Fibroblast of villous mesenchyme (primary cell): ENCODE measurements at regions not wholly inside any gene's neighbourhood (a gene's known extent, or its start where the extent isn't known, plus 50 kb on each side); places are given as distances from the start of the nearest gene placed in this dataset. TPM values are rescaled to one million over a fixed set of nuclear protein-coding genes. Genes with fewer than 3 reads are reported as not detected.

ENCODE experiments used
- DNase-seq: peaks from one replicate; pipeline ENCODE4 v3.0.0-alpha.2; 2010; ENCODE audit warnings: low read depth
- H3K4me3 ChIP-seq: 2 replicates; pipeline ENCODE4 v1.5.1; 2011; ENCODE audit warnings: low read depth, mild to moderate bottlenecking, low read length
- CTCF ChIP-seq: IDR thresholded peaks from 2 replicates; pipeline ENCODE4 v1.5.1; 2012; ENCODE audit warnings: low read depth, mild to moderate bottlenecking, low read length; ENCODE audit not compliant: insufficient read depth
- small RNA-seq: library from RNA; depleted of rRNA; stranded (forward); fragments of <200 nt; gene quantifications from one replicate; pipeline ENCODE3, GENCODE V24; 2012

GRCh38 chr11:43239791-43240190 is 72.0 kb upstream of the API5 start:
- DNase-seq, result no peak
- H3K4me3 ChIP-seq, result no peak overlapping the region
- no peak for TF ChIP-seq CTCF

GRCh38 chr11:43242401-43242800 is 69.4 kb upstream of the API5 start:
- no peak for TF ChIP-seq CTCF
- no peak for DNase-seq
- H3K4me3 ChIP-seq, result no peak overlapping the region

DNA sequence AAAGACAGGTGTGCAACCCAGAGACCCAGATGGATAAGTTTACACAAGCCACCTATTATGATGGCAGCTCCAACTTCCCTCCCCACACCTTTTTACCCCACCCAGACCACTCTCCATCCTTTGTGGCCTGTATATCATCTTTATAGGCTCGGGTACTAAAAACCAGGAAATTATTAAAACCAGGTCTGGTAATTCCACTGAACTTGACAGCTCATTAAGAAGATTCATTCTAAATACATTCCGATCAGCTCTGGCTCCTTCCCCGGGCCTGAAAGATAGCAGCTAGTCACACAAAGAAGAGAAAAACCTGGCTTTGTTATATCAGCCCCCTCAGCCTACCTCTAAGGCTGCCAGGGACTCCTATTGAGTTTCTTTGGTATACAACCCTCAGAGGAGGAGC is 67.9 kb upstream of the API5 start:
- TF ChIP-seq CTCF, result no peak

DNA sequence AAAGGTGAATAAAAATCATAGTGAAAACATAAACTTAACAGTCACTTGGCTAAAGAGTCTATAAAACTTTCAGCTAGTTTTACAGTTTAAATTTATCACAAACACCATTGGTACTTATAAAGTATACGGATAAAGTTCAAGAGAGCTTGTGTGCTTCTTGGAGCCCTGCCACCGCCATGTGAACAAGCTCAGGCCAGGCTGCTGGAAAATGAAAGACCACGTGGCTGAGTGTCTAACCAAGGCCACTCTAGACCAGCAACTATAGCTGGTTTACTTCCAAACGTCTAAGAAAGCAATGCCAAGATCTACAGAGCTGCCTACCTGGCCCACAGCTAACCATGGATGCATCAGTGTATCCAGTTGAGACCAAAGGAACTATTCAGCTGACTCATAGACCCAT is 66.3 kb upstream of the API5 start:
- no peak for TF ChIP-seq CTCF
- DNase-seq, result no peak

More for the DNA sequence above, 67.9 kb upstream of the API5 start:
- no peak overlapping the region for H3K4me3 ChIP-seq
- no peak for DNase-seq

GRCh38 chr11:43250309-43250708 is 61.5 kb upstream of the API5 start:
- no peak overlapping the region for H3K4me3 ChIP-seq
- no peak for DNase-seq
- no peak for TF ChIP-seq CTCF

More for the DNA sequence above, 66.3 kb upstream of the API5 start:
- no peak overlapping the region for H3K4me3 ChIP-seq

GRCh38 chr11:43261775-43262174 is 50.0 kb upstream of the API5 start:
- no peak for DNase-seq
- no peak for TF ChIP-seq CTCF
- H3K4me3 ChIP-seq, result no peak overlapping the region

Small RNAs in the stretch of these regions (small RNA-seq; reads per million reads assigned to genes)
- not detected for gene AC021006.3
- not detected for gene AC109810.1
